GM12878 (cell line): ENCODE measurements at regions not wholly inside any gene's neighbourhood (a gene's known extent, or its start where the extent isn't known, plus 50 kb on each side); places are given as distances from the start of the nearest gene placed in this dataset.

Source experiments
- ATAC-seq: fragments of 200-7000 bp; cut with Tn5 transposase; 3 replicates; pipeline ENCODE4 v1.9.1; 2020; ENCODE audit warnings: mild to moderate bottlenecking, moderate library complexity
- BruUV-seq: library from RNA; stranded (reverse); fragments of 400-500 nt; replicated peaks from 2 replicates; lab custom pipeline; 2021; lab: Mats Ljungman, UMichigan
- CTCF ChIA-PET: fragments of 300-600 bp; sonication (Branson Sonifier 250); formaldehyde crosslinking; extraction: SDS; loops from one replicate; lab custom pipeline; 2021; ENCODE audit warnings: inconsistent platforms; lab: Yijun Ruan, JAX
- POLR2A ChIA-PET: fragments of 350-600 bp; formaldehyde crosslinking; extraction: SDS; loops from one replicate; lab custom pipeline; 2021; ENCODE audit warnings: inconsistent platforms; lab: Charles Lee
- RAD21 ChIA-PET: fragments of 300-600 bp; sonication (Branson Sonifier 250); formaldehyde crosslinking; loops from one replicate; lab custom pipeline; 2023; ENCODE audit warnings: antibody characterized with exemption; ENCODE audit not compliant: unreplicated experiment; lab: Charles Lee
- SMC1A ChIA-PET: fragments of 300-600 bp; sonication (Branson Sonifier 250); formaldehyde crosslinking; loops from one replicate; lab custom pipeline; 2023; ENCODE audit not compliant: unreplicated experiment, uncharacterized antibody; lab: Charles Lee
- DNase-seq: peaks from one replicate; pipeline ENCODE4 v3.0.0-alpha.2; 2011; ENCODE audit warnings: low read depth, low spot score
- FAIRE-seq: peaks from 3 replicates; lab custom pipeline; 2011; peaks lifted over from hg19 to GRCh38; lab: Jason Lieb, UNC
- H2AFZ ChIP-seq: 2 replicates; pipeline ENCODE4 v1.6.0; 2011; ENCODE audit warnings: low read depth, low read length, control low read depth; ENCODE audit not compliant: control insufficient read depth
- H3K27ac ChIP-seq: 2 replicates; pipeline ENCODE4 v1.5.1; 2011; ENCODE audit warnings: control low read depth; ENCODE audit not compliant: control insufficient read depth, insufficient read depth
- H3K27me3 ChIP-seq, 2 experiments: replicated peaks in 1 of 2; 2 replicates each; pipeline versions ENCODE4 v1.6.0 to v1.6.1; 2011; ENCODE audit warnings: low read length in 1 of 2; ENCODE audit not compliant: control insufficient read depth in 2 of 2, insufficient read depth in 2 of 2
- H3K36me3 ChIP-seq, 2 experiments: 2 replicates each; pipeline ENCODE4 v1.5.1; 2011; ENCODE audit warnings: low read length in 1 of 2; ENCODE audit not compliant: control insufficient read depth in 2 of 2, insufficient read depth in 2 of 2
- H3K4me1 ChIP-seq: 2 replicates; pipeline ENCODE4 v1.6.1; 2011; ENCODE audit warnings: mild to moderate bottlenecking, low read length, moderate library complexity, mixed read lengths; ENCODE audit not compliant: control insufficient read depth, insufficient read depth
- H3K4me2 ChIP-seq: 2 replicates; pipeline ENCODE4 v1.6.0; 2011; ENCODE audit warnings: control low read depth; ENCODE audit not compliant: control insufficient read depth, insufficient read depth
- H3K4me3 ChIP-seq: fragments of 200-600 bp; sonication (generic); 2 replicates; pipeline ENCODE4 v1.5.1; 2016
- H3K79me2 ChIP-seq: 2 replicates; pipeline ENCODE4 v1.6.0; 2011; ENCODE audit warnings: low read length; ENCODE audit not compliant: control insufficient read depth, insufficient read depth
- H3K9ac ChIP-seq: 2 replicates; pipeline ENCODE4 v1.8.0; 2011; ENCODE audit warnings: low read length, control low read depth, mixed read lengths; ENCODE audit not compliant: control insufficient read depth, insufficient read depth
- H3K9me3 ChIP-seq: replicated peaks from 3 replicates; pipeline ENCODE4 v1.5.1; 2011; ENCODE audit warnings: mild to moderate bottlenecking, low read length; ENCODE audit not compliant: control insufficient read depth, insufficient read depth
- H4K20me1 ChIP-seq: 2 replicates; pipeline ENCODE4 v1.6.0; 2011; ENCODE audit not compliant: control insufficient read depth, insufficient read depth
- CBX3 ChIP-seq: fragments of 200-600 bp; sonication (generic); IDR thresholded peaks from 2 replicates; pipeline ENCODE4 v1.6.1; 2016; ENCODE audit warnings: low read depth, borderline replicate concordance
- EED ChIP-seq: sonication (generic); IDR thresholded peaks from 2 replicates; pipeline ENCODE4 v1.6.1; 2016; ENCODE audit warnings: antibody characterized with exemption, low read depth
- FOXK2 ChIP-seq: fragments of 450-650 bp; IDR thresholded peaks from 2 replicates; pipeline ENCODE4 v1.6.1; 2017; ENCODE audit warnings: mild to moderate bottlenecking, moderate library complexity
- GABPA ChIP-seq: IDR thresholded peaks from 2 replicates; pipeline ENCODE4 v1.6.1; 2014; ENCODE audit warnings: antibody characterized with exemption, low read depth, mild to moderate bottlenecking, inconsistent platforms
- JUND ChIP-seq: IDR thresholded peaks from 2 replicates; pipeline ENCODE4 v1.6.1; 2012; ENCODE audit warnings: low read depth, mild to moderate bottlenecking, low read length, improper control_type of control experiment, moderate library complexity
- MTA2 ChIP-seq: fragments of 450-650 bp; IDR thresholded peaks from 2 replicates; pipeline ENCODE4 v1.6.1; 2016; ENCODE audit warnings: low read depth, mild to moderate bottlenecking, moderate library complexity
- NFYA ChIP-seq: IDR thresholded peaks from 2 replicates; pipeline ENCODE4 v1.6.1; 2011; ENCODE audit warnings: low read depth, mild to moderate bottlenecking, low read length, improper control_type of control experiment, borderline replicate concordance
- POU2F2 ChIP-seq: IDR thresholded peaks from 3 replicates; pipeline ENCODE4 v1.6.1; 2011; ENCODE audit warnings: low read depth, mild to moderate bottlenecking, low read length, borderline replicate concordance
- RUNX3 ChIP-seq: IDR thresholded peaks from 2 replicates; pipeline ENCODE4 v1.6.1; 2012; ENCODE audit warnings: low read length, inconsistent platforms
- SIX5 ChIP-seq: IDR thresholded peaks from 2 replicates; pipeline ENCODE4 v1.6.1; 2011; ENCODE audit warnings: mild to moderate bottlenecking, low read depth, low read length, moderate library complexity; ENCODE audit not compliant: severe bottlenecking
- SMC3 ChIP-seq: IDR thresholded peaks from 2 replicates; pipeline ENCODE4 v1.6.1; 2011; ENCODE audit warnings: low read length, improper control_type of control experiment, borderline replicate concordance
- STAT3 ChIP-seq: IDR thresholded peaks from 2 replicates; pipeline ENCODE4 v1.6.1; 2011; ENCODE audit warnings: low read depth, low read length, improper control_type of control experiment
- SUZ12 ChIP-seq: fragments of 200-600 bp; sonication (generic); IDR thresholded peaks from one replicate; pipeline ENCODE4 v1.6.1; 2018; ENCODE audit warnings: antibody characterized with exemption, mild to moderate bottlenecking; ENCODE audit not compliant: unreplicated experiment
- TARDBP ChIP-seq: IDR thresholded peaks from 2 replicates; pipeline ENCODE4 v1.6.1; 2016; ENCODE audit warnings: borderline replicate concordance
- WRNIP1 ChIP-seq: IDR thresholded peaks from 2 replicates; pipeline ENCODE4 v1.6.1; 2011; ENCODE audit warnings: low read depth, low read length, improper control_type of control experiment, borderline replicate concordance
- ZNF622 ChIP-seq: fragments of 450-650 bp; IDR thresholded peaks from 2 replicates; pipeline ENCODE4 v1.6.1; 2017; ENCODE audit warnings: mild to moderate bottlenecking, inconsistent platforms
- WGBS: methylation state at CpG from one replicate; pipeline ENCODE4 v1.1.6; 2016; ENCODE audit warnings: low lambda C conversion rate; ENCODE audit not compliant: insufficient replicate concordance, insufficient coverage; ENCODE audit errors: missing lambda C conversion rate; 5-methylcytosine and 5-hydroxymethylcytosine counted together
- in situ Hi-C: fragments of 300-500 bp; cut with MboI; formaldehyde crosslinking; loops from 9 replicates; pipeline ENCODE4 v1.14.3; 2018; ENCODE audit warnings: mixed read lengths
- intact Hi-C: fragments of 100-400 bp; cut with micrococcal nuclease; formaldehyde crosslinking; loops from one replicate; pipeline ENCODE4 v1.14.2; 2022; ENCODE audit not compliant: unreplicated experiment
- TF ChIP-seq, protein P1 (sequence below): IDR thresholded peaks from 2 replicates; pipeline ENCODE4 v1.6.1; 2012; ENCODE audit warnings: low read depth, low read length, improper control_type of control experiment
- TF ChIP-seq, protein P2 (sequence below): fragments of 450-650 bp; IDR thresholded peaks from 2 replicates; pipeline ENCODE4 v1.6.1; 2017; ENCODE audit warnings: mild to moderate bottlenecking
- TF ChIP-seq, protein P3 (sequence below): fragments of 450-650 bp; IDR thresholded peaks from 2 replicates; pipeline ENCODE4 v1.6.1; 2017; ENCODE audit warnings: low read depth, mild to moderate bottlenecking, moderate library complexity

DNA sequence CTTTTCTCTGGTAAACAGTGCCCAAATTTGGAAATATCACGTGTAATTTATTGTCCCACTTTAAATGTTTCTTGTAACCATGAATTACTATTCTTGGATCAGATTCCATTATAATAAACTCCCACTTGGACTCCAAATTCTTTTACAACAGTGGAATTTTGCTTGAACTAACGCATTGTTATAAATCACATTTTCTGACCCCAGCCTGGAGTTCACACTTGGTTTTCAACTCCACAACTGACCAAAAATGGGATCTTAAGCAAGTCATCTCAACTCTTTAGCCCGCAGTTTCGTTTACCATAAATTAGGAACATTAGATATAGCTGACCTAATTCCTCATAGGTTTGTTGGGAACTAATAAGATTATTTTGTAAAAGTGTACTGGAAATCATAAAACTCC lies 336.8 kb upstream of the NCAM1 start:
- no peaks in the 10 kb centered on the region for H4K20me1 ChIP-seq
- no peak overlapping the region for H3K9ac ChIP-seq
- no peak overlapping the region for H2AFZ ChIP-seq
- H3K4me2 ChIP-seq, result no peak overlapping the region
- in situ Hi-C loops, result no loop called here
- no peak for DNase-seq
- intact Hi-C loops, result no loop called here
- H3K27ac ChIP-seq, result no peak overlapping the region
- H3K9me3 ChIP-seq, result no peaks in the 10 kb centered on the region; the same call in 1 of the 3 replicates
- H3K4me3 ChIP-seq, result no peak overlapping the region
- no peak for FAIRE-seq
- SMC1A ChIA-PET, result interaction anchor here (0.7 to 5.6 kb wide), 4 partner anchors 19 to 201 kb away, joined by 3 to 43 read pairs (median 14); no protein-coding TSS in a partner anchor
- peaks cover 57% of the 10 kb centered on the region for H3K4me1 ChIP-seq
- H3K36me3 ChIP-seq, result no peaks in the 10 kb centered on the region
- 50% methylated on average over 4 of the region's 4 CpGs for WGBS
- no TSS peak for BruUV-seq
- 0 out of 2 replicates have a peak, but pooled peaks cover 1% of the 10 kb centered on the region for H3K79me2 ChIP-seq
- POLR2A ChIA-PET, result no interaction called here
- RAD21 ChIA-PET, result no interaction called here
- no peak for ATAC-seq
- H3K27me3 ChIP-seq, result no peaks in the 10 kb centered on the region
- TF ChIP-seq WRNIP1, result no peak
- TF ChIP-seq RUNX3, result no peak
- no peak for TF ChIP-seq SUZ12
- TF ChIP-seq, protein P1, sequence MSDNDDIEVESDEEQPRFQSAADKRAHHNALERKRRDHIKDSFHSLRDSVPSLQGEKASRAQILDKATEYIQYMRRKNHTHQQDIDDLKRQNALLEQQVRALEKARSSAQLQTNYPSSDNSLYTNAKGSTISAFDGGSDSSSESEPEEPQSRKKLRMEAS, result no peak
- no peak for TF ChIP-seq SMC3
- no peak for TF ChIP-seq MTA2
- no peak for TF ChIP-seq FOXK2
- no peak for TF ChIP-seq EED
- no peak for TF ChIP-seq SIX5
- no peak for TF ChIP-seq JUND
- no peak for TF ChIP-seq ZNF622
- no peak for TF ChIP-seq POU2F2
- no peak for TF ChIP-seq CBX3
- TF ChIP-seq, protein P2, sequence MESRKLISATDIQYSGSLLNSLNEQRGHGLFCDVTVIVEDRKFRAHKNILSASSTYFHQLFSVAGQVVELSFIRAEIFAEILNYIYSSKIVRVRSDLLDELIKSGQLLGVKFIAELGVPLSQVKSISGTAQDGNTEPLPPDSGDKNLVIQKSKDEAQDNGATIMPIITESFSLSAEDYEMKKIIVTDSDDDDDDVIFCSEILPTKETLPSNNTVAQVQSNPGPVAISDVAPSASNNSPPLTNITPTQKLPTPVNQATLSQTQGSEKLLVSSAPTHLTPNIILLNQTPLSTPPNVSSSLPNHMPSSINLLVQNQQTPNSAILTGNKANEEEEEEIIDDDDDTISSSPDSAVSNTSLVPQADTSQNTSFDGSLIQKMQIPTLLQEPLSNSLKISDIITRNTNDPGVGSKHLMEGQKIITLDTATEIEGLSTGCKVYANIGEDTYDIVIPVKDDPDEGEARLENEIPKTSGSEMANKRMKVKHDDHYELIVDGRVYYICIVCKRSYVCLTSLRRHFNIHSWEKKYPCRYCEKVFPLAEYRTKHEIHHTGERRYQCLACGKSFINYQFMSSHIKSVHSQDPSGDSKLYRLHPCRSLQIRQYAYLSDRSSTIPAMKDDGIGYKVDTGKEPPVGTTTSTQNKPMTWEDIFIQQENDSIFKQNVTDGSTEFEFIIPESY, result no peak
- no peak for TF ChIP-seq GABPA
- no peak for TF ChIP-seq NFYA
- no peak for TF ChIP-seq STAT3
- no peak for TF ChIP-seq TARDBP
- TF ChIP-seq, protein P3, sequence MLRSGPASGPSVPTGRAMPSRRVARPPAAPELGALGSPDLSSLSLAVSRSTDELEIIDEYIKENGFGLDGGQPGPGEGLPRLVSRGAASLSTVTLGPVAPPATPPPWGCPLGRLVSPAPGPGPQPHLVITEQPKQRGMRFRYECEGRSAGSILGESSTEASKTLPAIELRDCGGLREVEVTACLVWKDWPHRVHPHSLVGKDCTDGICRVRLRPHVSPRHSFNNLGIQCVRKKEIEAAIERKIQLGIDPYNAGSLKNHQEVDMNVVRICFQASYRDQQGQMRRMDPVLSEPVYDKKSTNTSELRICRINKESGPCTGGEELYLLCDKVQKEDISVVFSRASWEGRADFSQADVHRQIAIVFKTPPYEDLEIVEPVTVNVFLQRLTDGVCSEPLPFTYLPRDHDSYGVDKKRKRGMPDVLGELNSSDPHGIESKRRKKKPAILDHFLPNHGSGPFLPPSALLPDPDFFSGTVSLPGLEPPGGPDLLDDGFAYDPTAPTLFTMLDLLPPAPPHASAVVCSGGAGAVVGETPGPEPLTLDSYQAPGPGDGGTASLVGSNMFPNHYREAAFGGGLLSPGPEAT, result no peak
- TF ChIP-seq, all 136 proteins: peak for 0
- CTCF ChIA-PET, result interaction anchor here (0.6 to 1.4 kb wide), 2 partner anchors 23 to 36 kb away, joined by 3 to 9 read pairs; no protein-coding TSS in a partner anchor
